ENCODE measurements at regions not wholly inside any gene's neighbourhood (a gene's known extent, or its start where the extent isn't known, plus 50 kb on each side); places are given as distances from the start of the nearest gene placed in this dataset.
"Not testable (repeated sequence)": the region's sequence is repeated elsewhere in the genome, so short reads cannot be mapped to it uniquely, and the experiment has no call there.

DNA sequence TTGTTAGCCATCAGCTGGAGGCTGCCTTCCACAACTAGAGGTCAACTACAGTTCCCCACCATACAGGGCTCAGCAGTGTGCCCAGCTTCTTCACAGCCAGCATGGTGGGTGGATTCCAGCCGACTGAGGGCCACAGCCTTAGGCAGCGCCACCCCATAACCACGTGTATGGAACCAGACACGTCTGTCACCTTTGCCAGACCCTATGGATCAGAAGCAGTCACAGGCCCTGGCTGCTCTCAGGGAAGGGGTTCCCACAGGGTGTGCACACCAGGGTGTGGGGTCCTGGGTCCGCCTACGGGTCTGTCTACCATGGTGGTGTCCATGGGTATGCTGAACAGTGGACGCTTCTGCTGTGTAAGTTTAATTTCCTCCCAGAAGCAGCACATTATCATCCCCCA is 265.0 kb upstream of the FOXF1 start:
- Histone ChIP-seq H3K36me3 (ENCODE audit: insufficient read depth, low read length) (no peaks in the 10 kb centered on the region), H3K4me1 (ENCODE audit: insufficient read depth, low read length) (peaks cover 9% of the 10 kb centered on the region), H3K9ac (ENCODE audit: low read depth, low read length) (no peak overlapping the region), H3K9me3 (ENCODE audit: control insufficient read depth, insufficient read depth, low read length) (no peaks in the 10 kb centered on the region)

DNA sequence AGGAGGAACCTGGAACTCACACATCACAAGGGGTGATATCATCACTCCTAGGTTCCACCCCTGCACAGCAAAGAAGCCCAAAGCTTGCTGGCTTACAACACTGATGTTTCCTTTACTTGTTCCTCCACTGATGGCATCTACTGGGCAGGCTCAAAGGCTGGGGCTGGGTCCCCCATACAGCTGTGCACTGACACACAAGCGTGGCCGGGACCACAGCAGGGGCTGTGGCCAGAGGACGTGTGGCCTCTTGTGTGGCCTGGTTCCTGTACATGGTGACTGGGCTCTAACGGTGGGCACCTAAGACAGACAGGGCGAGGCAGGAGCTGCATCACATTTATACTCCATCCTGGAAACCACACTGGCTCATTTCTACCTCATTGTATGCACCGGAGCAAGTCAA is 264.4 kb upstream of the FOXF1 start:
- H3K9me3 ChIP-seq (ENCODE audit: control insufficient read depth, insufficient read depth, low read length): no peaks in the 10 kb centered on the region
- no peak overlapping the region for H3K9ac ChIP-seq (ENCODE audit: low read depth, low read length)
- peaks cover 6% of the 10 kb centered on the region for H3K4me1 ChIP-seq (ENCODE audit: insufficient read depth, low read length)
- no peaks in the 10 kb centered on the region for H3K36me3 ChIP-seq (ENCODE audit: insufficient read depth, low read length)

DNA sequence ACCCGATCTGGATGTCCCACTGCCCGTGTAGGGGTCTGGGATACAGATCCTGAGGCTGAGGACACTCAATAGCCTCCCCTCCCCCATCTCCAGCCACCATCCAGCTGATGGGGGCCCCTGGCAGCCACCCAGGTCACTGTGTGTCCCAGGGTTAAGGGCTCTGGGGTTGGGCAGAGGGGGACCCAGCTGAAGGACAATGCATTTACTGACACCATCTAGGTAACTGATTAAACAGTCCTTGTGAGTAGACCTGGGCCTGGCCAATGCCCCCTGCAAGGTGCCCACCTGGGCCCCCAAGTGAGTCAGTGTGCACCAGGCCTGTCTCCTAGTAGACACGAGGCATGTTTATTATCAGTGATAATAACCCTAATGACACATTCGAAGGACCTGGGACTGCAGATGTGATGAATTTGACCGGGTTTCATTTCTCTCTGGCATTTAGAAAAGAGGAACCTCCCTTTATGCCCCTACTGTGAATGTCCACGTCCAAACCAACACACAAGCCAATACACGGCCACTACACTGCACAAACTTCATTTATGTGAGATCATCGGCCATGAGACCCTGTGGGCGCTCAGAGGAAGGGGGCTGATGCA is 261.9 kb upstream of the FOXF1 start:
- H3K36me3 ChIP-seq (ENCODE audit: insufficient read depth, low read length): no peaks in the 10 kb centered on the region
- no peaks in the 10 kb centered on the region for H3K4me1 ChIP-seq (ENCODE audit: insufficient read depth, low read length)
- no peak overlapping the region for H3K9ac ChIP-seq (ENCODE audit: low read depth, low read length)
- no peaks in the 10 kb centered on the region for H3K9me3 ChIP-seq (ENCODE audit: control insufficient read depth, insufficient read depth, low read length)

DNA sequence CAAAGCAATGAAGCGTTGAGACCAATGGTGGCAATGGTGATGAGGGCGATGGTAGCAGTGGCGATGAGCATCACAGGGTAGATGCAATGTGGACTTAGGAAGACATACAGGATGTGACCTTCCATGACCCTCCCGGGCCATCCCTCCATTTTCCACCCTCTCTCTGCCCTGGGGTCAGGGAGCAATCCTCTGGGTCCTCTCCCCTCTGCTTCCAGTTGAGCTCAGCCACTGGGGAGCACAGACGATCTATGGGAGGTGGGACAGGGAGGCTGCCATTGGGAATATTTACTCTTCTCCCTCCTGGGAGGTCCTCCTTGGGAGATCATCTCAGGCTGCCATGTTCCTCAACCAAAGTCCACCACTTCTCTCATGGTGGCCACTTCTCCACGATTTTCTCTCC is 260.7 kb upstream of the FOXF1 start:
- Histone ChIP-seq H3K4me1 (ENCODE audit: insufficient read depth, low read length) (no peaks in the 10 kb centered on the region), H3K36me3 (ENCODE audit: insufficient read depth, low read length) (no peaks in the 10 kb centered on the region), H3K9ac (ENCODE audit: low read depth, low read length) (no peak overlapping the region), H3K9me3 (ENCODE audit: control insufficient read depth, insufficient read depth, low read length) (no peaks in the 10 kb centered on the region)

DNA sequence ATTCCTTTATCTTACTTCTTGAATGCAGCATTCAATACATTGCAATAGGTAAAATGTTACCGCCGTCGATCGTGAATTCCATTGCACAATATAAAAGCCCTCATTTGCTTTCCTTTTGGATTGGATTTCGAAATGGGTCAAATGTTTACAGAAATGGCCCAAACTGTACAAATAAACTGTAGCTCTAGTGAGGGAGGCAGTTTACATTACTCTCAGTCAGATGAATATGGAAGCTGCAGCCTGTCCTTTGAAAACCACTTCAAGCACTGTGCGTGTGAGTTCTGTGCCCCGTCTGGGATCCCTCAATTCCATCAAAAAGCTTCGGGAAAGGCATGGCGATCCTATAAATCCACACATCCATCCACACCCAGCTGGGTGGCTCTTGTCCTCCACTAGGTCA is 258.6 kb upstream of the FOXF1 start:
- no peaks in the 10 kb centered on the region for H3K4me1 ChIP-seq (ENCODE audit: insufficient read depth, low read length)
- H3K36me3 ChIP-seq (ENCODE audit: insufficient read depth, low read length): no peaks in the 10 kb centered on the region
- H3K9me3 ChIP-seq (ENCODE audit: control insufficient read depth, insufficient read depth, low read length): no peaks in the 10 kb centered on the region
- H3K9ac ChIP-seq (ENCODE audit: low read depth, low read length): no peak overlapping the region

DNA sequence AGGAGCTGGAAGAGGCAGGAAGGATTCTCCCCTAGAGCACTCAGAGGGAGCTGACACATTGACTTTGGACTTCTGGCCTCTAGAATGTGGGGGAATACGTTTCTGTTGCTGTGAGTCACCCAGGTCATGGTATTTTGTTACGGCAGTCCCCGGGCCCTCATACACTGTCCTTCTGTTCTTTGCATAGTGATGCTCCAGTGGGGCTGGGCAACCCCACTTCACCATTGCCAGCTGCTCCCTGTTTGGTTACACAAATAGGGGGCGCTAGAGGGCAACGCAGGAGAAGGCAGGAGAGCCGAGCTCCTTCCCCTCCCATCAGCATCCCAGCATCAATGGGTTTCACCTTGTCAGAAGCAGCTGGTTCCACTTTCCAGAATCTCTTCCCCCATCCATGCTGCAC is 257.7 kb upstream of the FOXF1 start:
- no peaks in the 10 kb centered on the region for H3K4me1 ChIP-seq (ENCODE audit: insufficient read depth, low read length)
- H3K36me3 ChIP-seq (ENCODE audit: insufficient read depth, low read length): no peaks in the 10 kb centered on the region
- no peak overlapping the region for H3K9ac ChIP-seq (ENCODE audit: low read depth, low read length)
- no peaks in the 10 kb centered on the region for H3K9me3 ChIP-seq (ENCODE audit: control insufficient read depth, insufficient read depth, low read length)

DNA sequence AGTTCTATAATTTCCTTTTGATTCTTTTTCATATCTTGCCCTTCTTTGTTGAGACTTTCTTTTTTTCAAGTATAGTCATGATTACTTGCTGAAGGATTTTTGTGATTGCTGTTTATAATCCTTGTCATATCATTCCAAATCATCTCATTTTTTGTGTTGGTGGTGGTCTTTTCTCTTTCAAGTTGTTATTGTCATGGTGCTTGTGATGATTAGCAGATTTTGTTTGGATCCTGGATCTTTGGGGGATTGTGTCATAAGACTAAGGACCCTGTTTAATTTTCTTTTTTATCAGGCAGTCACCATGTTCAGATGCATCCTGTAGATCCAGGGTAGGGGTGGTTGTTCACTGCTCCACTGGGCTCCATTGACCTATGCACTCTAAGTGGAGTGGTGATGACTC is 254.4 kb upstream of the FOXF1 start:
- H3K9me3 ChIP-seq (ENCODE audit: control insufficient read depth, insufficient read depth, low read length): peaks cover 3% of the 10 kb centered on the region; the same call in 1 of the 2 replicates
- no peaks in the 10 kb centered on the region for H3K36me3 ChIP-seq (ENCODE audit: insufficient read depth, low read length)
- no peaks in the 10 kb centered on the region for H3K4me1 ChIP-seq (ENCODE audit: insufficient read depth, low read length)
- H3K9ac ChIP-seq (ENCODE audit: low read depth, low read length): no peak overlapping the region

DNA sequence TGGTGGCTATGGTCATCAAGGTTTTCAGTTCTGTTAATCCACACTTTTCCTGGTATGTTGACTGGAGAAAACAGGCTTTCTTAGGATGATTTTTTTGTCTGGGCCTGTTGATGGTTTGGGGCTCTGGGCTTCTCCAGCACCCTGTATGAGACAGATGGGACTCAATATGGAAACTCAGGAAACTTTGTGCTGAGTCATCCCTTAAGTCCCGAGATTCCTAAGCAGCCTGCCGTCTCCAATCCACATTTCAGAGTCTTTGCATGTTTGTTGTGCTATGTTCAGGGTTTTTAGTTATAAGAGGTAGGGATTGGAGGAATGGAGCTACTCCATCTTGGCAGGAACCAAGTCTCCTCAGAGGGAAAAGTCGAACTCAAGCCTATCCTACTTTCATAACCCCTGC is 253.3 kb upstream of the FOXF1 start:
- Histone ChIP-seq H3K9ac (ENCODE audit: low read depth, low read length) (no peak overlapping the region), H3K36me3 (ENCODE audit: insufficient read depth, low read length) (no peaks in the 10 kb centered on the region), H3K9me3 (ENCODE audit: control insufficient read depth, insufficient read depth, low read length) (peaks cover 6% of the 10 kb centered on the region), H3K4me1 (ENCODE audit: insufficient read depth, low read length) (no peaks in the 10 kb centered on the region)

DNA sequence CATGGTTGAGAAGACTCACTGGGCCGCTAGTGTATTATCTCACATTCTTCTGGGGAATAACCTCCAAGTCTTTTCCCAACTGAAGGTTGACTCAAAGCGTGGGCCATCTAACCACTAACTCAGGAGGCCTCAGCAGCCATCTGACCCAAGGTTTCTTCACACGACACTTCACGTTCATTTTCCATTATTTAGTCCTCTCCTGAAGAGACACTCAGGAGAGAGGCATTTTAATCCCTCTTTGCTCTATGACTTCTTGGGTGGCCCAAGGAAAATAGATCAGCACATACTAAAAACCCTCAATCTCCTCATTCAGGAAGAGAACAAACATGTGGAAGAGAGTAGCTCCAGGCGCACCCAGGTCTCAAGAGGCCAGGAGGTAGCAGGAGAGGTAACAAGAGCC is 252.8 kb upstream of the FOXF1 start:
- peaks cover 7% of the 10 kb centered on the region for H3K9me3 ChIP-seq (ENCODE audit: control insufficient read depth, insufficient read depth, low read length)
- no peaks in the 10 kb centered on the region for H3K4me1 ChIP-seq (ENCODE audit: insufficient read depth, low read length)
- no peak overlapping the region for H3K9ac ChIP-seq (ENCODE audit: low read depth, low read length)
- no peaks in the 10 kb centered on the region for H3K36me3 ChIP-seq (ENCODE audit: insufficient read depth, low read length)

DNA sequence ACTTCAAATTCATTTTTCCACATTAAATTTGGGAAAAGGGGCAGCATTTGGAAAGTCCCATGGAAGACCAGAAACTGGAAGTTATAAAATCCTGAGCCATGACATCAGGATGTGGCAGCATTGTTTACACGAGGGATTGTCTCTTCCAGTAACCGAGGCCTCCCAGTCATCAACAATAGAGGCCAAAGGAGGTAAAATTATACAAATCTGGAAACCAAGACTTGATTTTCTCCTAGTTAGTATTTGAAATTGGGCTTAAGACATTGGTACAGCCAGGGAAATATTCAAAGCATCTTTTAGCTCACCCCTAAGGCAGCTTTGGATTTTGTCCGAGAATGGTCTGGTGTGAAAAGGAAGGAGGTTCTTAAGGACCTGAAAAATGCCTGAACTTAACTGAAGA is 251.6 kb upstream of the FOXF1 start:
- H3K9me3 ChIP-seq (ENCODE audit: control insufficient read depth, insufficient read depth, low read length): peaks cover 7% of the 10 kb centered on the region
- no peaks in the 10 kb centered on the region for H3K36me3 ChIP-seq (ENCODE audit: insufficient read depth, low read length)
- H3K4me1 ChIP-seq (ENCODE audit: insufficient read depth, low read length): no peaks in the 10 kb centered on the region
- no peak overlapping the region for H3K9ac ChIP-seq (ENCODE audit: low read depth, low read length)

DNA sequence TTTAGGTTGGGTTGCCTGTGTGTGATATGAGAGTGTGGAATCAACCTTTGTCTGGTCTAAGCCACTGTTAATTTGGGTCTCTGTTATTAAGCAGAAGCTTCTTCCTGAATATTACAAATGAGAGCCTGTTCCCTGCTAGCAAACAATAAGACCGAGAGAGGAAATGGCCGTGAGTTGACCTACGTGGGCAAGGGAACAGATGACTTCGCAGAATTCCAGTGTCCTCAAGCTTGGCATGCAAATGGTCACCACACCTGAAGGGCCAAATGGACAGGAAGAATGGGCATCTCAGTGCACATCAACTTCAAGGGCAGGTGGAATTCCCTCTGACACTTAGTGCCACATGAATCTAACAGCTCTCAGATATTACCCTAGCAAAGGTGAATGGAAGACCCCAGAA is 250.8 kb upstream of the FOXF1 start:
- Histone ChIP-seq H3K4me1 (ENCODE audit: insufficient read depth, low read length) (no peaks in the 10 kb centered on the region), H3K9ac (ENCODE audit: low read depth, low read length) (no peak overlapping the region), H3K9me3 (ENCODE audit: control insufficient read depth, insufficient read depth, low read length) (peaks cover 7% of the 10 kb centered on the region), H3K36me3 (ENCODE audit: insufficient read depth, low read length) (no peaks in the 10 kb centered on the region)

DNA sequence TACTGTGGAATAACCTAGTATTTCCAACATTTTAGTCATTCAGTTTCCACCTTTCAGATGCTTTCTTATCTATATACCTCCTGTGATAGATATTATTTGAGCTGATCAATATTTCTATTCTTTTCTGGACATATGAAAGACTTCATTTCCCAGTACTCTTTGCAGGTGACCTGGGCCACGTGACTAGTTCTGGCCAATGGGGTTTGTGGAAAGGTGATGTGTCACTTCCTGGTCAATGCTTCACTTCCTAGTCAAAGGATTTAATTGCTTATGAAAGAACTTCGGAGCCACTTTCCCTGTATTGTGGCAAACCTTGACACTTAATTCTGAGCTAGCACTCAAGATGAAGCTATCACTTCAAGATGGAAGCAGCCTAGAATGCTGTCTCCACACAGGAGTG is 248.9 kb upstream of the FOXF1 start:
- Histone ChIP-seq H3K9me3 (ENCODE audit: control insufficient read depth, insufficient read depth, low read length) (peaks cover 7% of the 10 kb centered on the region), H3K4me1 (ENCODE audit: insufficient read depth, low read length) (no peaks in the 10 kb centered on the region), H3K36me3 (ENCODE audit: insufficient read depth, low read length) (no peaks in the 10 kb centered on the region), H3K9ac (ENCODE audit: low read depth, low read length) (no peak overlapping the region)

DNA sequence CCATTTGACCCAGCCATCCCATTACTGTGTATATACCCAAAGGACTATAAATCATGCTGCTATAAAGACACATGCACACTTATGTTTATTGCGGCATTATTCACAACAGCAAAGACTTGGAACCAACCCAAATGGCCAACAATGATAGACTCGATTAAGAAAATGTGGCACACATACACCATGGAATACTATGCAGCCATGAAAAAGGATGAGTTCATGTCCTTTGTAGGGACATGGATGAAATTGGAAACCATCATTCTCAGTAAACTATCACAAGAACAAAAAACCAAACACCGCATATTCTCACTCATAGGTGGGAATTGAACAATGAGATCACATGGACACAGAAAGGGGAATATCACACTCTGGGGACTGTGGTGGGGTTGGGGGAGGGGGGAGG is 242.7 kb upstream of the FOXF1 start:
- H3K36me3 ChIP-seq (ENCODE audit: insufficient read depth, low read length); H3K9ac ChIP-seq (ENCODE audit: low read depth, low read length); H3K4me1 ChIP-seq (ENCODE audit: insufficient read depth, low read length); H3K9me3 ChIP-seq (ENCODE audit: control insufficient read depth, insufficient read depth, low read length): not testable (repeated sequence)

DNA sequence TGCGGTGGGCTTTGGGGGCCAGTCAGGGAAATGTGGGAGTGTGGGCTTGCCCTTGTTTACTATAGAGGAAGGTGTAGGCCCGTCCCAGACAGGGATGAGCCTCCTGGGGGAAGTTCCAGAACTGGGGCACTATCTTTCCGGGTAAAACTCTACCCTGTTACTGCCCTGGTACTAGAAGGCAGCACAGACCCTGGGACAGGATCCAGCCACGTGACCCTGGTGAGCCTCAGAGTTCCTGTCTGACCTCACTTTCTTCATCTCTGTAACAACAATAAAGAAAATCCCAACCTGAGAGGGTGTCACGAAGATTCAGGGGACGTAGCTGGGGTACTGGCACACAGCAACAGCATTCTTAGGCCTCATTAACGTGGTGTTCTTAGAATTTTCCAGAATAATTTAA is 239.6 kb upstream of the FOXF1 start:
- H3K9ac ChIP-seq (ENCODE audit: low read depth, low read length): no peak overlapping the region
- H3K4me1 ChIP-seq (ENCODE audit: insufficient read depth, low read length): peaks cover 9% of the 10 kb centered on the region; the same call in 1 of the 2 replicates
- H3K9me3 ChIP-seq (ENCODE audit: control insufficient read depth, insufficient read depth, low read length): no peaks in the 10 kb centered on the region
- H3K36me3 ChIP-seq (ENCODE audit: insufficient read depth, low read length): no peaks in the 10 kb centered on the region

DNA sequence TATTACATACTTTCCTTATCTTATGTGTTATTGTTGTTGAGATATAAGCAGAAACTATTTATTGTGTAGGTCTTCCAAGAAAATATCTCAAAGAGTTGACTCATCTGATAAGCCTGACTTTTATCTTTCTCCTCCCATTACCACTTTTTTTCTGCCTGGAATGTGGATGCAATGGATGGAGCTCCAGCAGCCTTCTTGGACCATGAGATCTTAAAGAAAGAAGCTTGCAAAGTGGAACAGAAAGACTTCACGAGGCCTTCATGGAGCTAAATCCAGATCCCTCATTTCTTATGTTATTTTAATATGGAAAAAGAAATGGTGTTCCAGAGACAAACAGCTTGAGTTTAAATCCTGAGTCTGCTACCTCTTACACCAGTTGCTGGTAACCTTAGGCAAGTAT is 237.6 kb upstream of the FOXF1 start:
- Histone ChIP-seq H3K9ac (ENCODE audit: low read depth, low read length) (no peak overlapping the region), H3K4me1 (ENCODE audit: insufficient read depth, low read length) (peaks cover 15% of the 10 kb centered on the region; the same call in 1 of the 2 replicates), H3K9me3 (ENCODE audit: control insufficient read depth, insufficient read depth, low read length) (0 out of 2 replicates have a peak, but pooled peaks cover 3% of the 10 kb centered on the region), H3K36me3 (ENCODE audit: insufficient read depth, low read length) (no peaks in the 10 kb centered on the region)

DNA sequence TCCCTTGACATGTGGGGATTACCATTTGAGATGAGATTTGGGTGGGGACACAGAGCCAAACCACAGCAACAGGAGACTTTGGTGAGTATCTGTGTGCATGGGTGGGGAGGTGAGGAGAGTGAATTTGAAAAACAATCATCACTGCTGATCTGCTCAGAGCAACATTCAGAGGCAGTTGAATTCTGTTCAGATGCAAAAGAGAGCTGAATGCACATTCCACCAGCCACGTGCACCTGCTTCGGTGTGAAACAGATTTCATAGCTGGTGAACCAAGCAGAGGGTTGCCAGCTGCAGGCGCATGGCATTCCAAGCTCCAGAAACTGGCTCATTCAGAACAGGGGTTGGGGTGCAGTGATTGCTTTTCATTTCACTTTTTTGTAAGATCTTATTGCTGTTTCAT is 233.1 kb upstream of the FOXF1 start:
- Histone ChIP-seq H3K9me3 (ENCODE audit: control insufficient read depth, insufficient read depth, low read length) (0 out of 2 replicates have a peak, but pooled peaks cover 3% of the 10 kb centered on the region), H3K36me3 (ENCODE audit: insufficient read depth, low read length) (no peaks in the 10 kb centered on the region), H3K9ac (ENCODE audit: low read depth, low read length) (no peak overlapping the region), H3K4me1 (ENCODE audit: insufficient read depth, low read length) (peaks cover 18% of the 10 kb centered on the region)

Measured in ES-I3 (cell line).